ES-I3 (cell line): ENCODE measurements at regions not wholly inside any gene's neighbourhood (a gene's known extent, or its start where the extent isn't known, plus 50 kb on each side); places are given as distances from the start of the nearest gene placed in this dataset.
"Not testable (repeated sequence)": the region's sequence is repeated elsewhere in the genome, so short reads cannot be mapped to it uniquely, and the experiment has no call there.

Experiments
- H3K36me3 ChIP-seq: 2 replicates; pipeline ENCODE4 v1.6.1; 2013; ENCODE audit warnings: mild to moderate bottlenecking, low read length, control low read depth, moderate library complexity; ENCODE audit not compliant: insufficient read depth
- H3K4me1 ChIP-seq: 2 replicates; pipeline ENCODE4 v1.6.1; 2013; ENCODE audit warnings: mild to moderate bottlenecking, control low read depth, low read length; ENCODE audit not compliant: insufficient read depth
- H3K9ac ChIP-seq: 2 replicates; pipeline ENCODE4 v1.6.1; 2013; ENCODE audit warnings: low read depth, mild to moderate bottlenecking, low read length, moderate library complexity
- H3K9me3 ChIP-seq: 2 replicates; pipeline ENCODE4 v1.6.1; 2013; ENCODE audit warnings: mild to moderate bottlenecking, low read length, moderate library complexity; ENCODE audit not compliant: control insufficient read depth, insufficient read depth

DNA sequence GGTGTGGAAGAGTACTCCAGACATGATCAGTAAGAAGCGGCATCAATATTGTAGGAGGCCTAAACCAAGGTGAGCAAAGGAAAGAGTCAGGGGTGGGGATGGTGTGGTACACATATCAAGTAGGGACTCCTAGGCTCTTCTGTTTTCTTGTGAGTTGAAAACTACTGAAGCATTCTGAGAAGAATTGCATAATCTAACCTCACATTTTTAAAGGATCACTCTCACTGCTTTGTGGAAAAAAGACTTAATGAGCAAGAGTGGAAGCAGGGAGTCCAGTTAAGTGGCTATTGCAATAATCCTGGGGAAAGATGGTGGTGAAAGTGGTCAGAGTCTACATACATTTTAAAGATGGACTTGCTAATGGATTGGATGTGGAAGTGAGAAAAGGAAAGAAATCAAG lies 899.5 kb upstream of the FAM98A start:
- H3K9ac ChIP-seq: no peak overlapping the region
- no peaks in the 10 kb centered on the region for H3K4me1 ChIP-seq
- no peaks in the 10 kb centered on the region; the same call in 1 of the 2 replicates for H3K9me3 ChIP-seq
- no peaks in the 10 kb centered on the region for H3K36me3 ChIP-seq

DNA sequence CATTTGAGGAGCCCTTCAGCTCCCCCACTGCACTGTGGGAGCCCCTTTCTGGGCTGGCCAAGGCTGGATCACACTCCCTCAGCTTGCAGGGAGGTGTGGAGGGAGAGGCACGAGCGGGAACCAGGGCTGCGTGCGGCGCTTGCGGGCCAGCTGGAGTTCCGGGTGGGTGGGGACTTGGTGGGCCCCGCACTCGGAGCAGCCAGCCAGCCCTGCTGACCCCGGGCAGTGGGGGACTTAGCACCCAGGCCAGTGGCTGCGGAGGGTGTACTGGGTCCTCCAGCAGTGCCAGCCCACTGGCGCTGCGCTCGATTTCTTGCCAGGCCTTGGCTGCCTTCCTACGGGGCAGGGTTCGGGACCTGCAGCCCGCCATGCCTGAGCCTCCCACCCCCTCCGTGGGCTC lies 895.1 kb upstream of the FAM98A start:
- not testable (repeated sequence) for H3K36me3 ChIP-seq

DNA sequence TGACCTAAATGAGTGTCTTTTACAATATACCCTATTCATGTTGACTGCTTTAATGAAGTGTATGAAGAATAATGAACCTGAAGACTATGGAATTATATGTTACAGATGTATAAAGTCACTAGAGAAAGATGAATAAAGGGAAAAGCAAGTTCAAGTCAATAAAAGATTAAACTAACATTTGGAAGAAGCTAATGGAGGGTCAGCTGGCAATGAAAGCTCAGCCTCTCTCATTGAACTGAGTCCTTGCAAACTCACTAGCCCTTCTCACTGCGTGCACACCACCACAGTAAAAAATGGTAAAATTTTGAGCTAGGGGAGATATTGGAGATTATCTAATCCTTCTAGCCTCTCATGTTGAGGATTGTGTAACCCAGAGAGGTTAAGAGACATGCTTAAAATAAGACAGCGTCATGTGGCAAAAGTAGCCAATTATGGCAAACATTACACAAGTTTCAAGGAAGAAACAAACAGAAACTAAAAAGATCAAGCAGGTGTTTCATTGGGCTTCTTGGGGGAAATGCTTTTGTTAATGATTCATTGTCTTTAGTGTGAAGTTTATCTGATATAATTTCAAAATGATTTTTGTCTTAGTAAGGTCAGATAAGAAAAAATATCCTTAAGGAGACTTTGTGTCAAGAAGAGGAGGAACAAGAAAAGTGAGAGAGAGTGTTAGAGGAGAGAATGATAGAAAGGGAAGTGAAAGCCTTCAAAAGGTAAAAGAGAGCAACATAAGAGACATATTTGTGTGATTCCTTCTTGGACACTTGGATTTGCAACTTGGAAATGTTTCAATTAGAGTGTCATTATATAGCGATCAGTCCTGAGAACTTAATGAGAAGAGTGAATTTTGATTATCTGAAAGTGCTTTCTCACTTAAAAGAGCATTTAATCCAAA lies 893.7 kb upstream of the FAM98A start:
- H3K9ac ChIP-seq: no peak overlapping the region
- H3K36me3 ChIP-seq: no peaks in the 10 kb centered on the region
- no peaks in the 10 kb centered on the region; the same call in 1 of the 2 replicates for H3K9me3 ChIP-seq

More for the DNA sequence above, 895.1 kb upstream of the FAM98A start:
- not testable (repeated sequence) for H3K9me3 ChIP-seq, H3K9ac ChIP-seq, H3K4me1 ChIP-seq

DNA sequence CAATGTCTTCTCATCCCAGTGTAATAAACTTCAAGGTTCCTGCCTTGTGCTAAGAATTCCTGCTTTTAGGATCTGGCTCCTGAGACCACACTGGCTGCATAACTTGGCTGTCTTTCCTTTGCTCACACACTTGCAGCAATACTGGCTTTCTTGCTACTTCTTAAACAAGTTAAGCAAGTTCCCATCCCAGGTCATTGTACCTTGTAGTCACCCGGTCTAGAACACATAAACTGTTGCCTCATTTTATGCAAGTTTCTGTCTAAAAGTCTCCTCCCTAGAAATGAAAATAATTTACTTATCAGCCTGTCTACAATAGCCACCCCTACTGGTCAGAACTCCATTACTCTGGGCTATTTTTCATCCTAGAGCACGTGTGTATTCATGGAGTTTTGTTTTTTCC lies 887.9 kb upstream of the FAM98A start:
- Histone ChIP-seq H3K36me3 (no peaks in the 10 kb centered on the region), H3K9me3 (no peaks in the 10 kb centered on the region), H3K9ac (no peak overlapping the region), H3K4me1 (no peaks in the 10 kb centered on the region)

More for the DNA sequence above, 893.7 kb upstream of the FAM98A start:
- H3K4me1 ChIP-seq: no peaks in the 10 kb centered on the region

DNA sequence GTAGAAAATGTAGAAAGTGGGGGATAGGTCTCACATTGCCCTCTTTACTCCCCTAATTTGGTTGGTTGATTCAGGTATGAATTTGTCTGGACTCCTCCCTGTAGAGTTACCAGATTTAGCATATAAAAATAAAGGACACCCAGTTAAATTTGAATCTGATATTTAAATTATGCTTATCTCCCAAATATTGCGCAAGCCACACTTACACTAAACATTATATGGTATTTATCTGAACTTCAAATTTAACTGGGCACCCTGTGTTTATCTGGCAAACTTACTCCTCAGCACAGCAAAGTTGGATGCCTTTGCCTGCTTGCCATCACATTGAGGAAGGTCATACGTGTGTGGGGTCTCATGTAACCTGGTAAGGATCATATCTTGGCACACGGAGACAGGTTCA lies 882.4 kb upstream of the FAM98A start:
- no peak overlapping the region for H3K9ac ChIP-seq
- H3K9me3 ChIP-seq: no peaks in the 10 kb centered on the region
- no peaks in the 10 kb centered on the region for H3K36me3 ChIP-seq
- H3K4me1 ChIP-seq: no peaks in the 10 kb centered on the region

DNA sequence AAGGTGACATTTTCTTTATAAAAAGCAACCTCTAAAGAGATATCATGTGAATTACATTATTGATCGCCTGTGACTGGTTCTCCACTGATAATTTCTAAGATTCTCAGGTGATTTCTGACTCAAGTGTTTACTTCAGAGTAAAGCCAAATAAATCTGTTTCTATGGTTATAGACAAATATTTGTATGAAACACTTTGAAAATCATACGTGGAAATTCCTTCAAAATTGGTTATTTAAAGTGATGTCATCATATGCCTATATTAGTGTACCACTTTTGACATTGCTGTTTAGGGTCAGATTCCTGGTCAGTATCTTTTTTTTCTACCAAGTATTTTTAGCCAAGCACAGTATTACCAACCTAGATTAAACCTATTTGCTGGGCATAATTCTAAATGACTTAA lies 881.3 kb upstream of the FAM98A start:
- no peaks in the 10 kb centered on the region for H3K4me1 ChIP-seq
- no peaks in the 10 kb centered on the region for H3K36me3 ChIP-seq
- no peaks in the 10 kb centered on the region for H3K9me3 ChIP-seq
- no peak overlapping the region for H3K9ac ChIP-seq

DNA sequence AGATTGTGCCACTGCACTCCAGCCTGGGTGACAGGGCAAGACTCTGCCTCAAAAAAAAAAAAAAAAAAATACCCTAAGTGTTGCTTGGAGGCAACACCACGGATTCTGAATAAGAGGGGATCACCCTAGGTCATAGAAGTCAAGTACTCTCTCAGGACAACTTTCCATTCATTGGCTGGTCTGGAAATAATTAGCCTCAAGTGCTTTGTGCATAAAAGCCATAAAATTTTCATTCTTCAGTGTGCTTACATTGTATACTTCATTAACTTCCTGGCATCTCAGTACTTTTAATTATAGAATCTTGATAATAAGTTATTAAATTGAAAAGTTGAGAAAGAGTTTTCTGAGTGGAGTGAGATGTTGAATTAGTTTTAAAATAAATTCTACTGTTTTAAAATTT lies 876.1 kb upstream of the FAM98A start:
- Histone ChIP-seq H3K9ac (no peak overlapping the region), H3K4me1 (no peaks in the 10 kb centered on the region), H3K9me3 (no peaks in the 10 kb centered on the region), H3K36me3 (no peaks in the 10 kb centered on the region)

DNA sequence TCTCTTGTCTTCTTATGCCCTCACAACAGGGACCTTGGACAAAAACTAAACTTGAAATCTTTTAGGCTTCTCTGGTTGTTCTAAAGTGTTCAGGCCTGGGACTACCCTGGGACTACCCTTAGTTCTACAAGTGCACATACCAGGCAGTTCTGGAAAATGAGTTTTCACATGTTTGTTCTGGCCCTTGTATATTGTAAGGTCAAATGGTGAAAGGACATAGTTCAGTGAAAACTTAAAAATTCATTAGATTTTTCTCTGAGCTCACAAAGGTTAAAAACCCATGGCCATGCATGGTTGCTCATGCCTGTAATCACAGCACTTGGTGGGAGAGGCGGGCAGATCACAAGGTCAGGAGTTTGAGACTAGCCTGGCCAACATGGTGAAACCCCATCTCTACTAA lies 875.5 kb upstream of the FAM98A start:
- H3K4me1 ChIP-seq: no peaks in the 10 kb centered on the region
- no peaks in the 10 kb centered on the region for H3K9me3 ChIP-seq
- H3K9ac ChIP-seq: no peak overlapping the region
- no peaks in the 10 kb centered on the region for H3K36me3 ChIP-seq

DNA sequence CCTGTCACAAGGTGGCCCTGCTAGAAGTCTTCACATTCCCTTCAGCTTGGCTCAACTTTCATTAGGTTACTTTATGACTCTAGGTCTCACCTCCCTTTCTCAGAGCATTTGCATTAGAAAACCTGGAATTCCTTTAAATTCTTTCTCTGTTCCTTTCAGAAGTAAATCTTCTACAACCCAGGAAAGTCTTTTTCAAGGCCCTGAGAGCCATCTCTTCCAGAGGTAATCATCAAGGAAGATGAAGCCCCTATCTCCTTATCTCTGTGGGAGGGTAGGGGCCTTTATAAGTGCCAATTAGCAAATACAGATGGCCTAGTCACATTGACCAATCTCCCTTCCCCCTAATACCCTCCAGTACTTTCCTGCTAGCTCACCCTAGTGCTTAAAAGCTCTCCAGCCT lies 848.0 kb upstream of the FAM98A start:
- peaks cover 19% of the 10 kb centered on the region for H3K4me1 ChIP-seq
- H3K9ac ChIP-seq: no peak overlapping the region
- H3K36me3 ChIP-seq: no peaks in the 10 kb centered on the region
- peaks cover 8% of the 10 kb centered on the region; the same call in 1 of the 2 replicates for H3K9me3 ChIP-seq

DNA sequence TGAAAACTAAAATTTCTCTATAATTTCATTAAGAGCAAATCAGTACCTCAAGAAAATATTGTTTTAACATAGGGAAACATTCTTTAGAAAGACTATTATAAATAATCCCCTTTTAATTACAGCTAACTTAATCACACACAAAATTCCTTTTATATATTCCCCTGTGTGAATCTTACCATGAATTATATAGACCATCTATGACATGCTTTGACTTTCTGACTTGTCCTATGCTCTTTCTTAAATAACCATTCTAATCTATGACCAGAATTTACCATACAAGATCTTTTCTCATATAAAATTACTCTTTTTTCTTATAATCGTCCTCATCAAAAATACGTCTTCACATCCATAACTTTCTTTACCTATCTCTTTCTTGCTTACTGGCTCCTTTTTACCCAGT lies 824.2 kb upstream of the FAM98A start:
- H3K4me1 ChIP-seq: no peaks in the 10 kb centered on the region
- no peaks in the 10 kb centered on the region for H3K36me3 ChIP-seq
- H3K9ac ChIP-seq: no peak overlapping the region
- peaks cover 27% of the 10 kb centered on the region for H3K9me3 ChIP-seq

DNA sequence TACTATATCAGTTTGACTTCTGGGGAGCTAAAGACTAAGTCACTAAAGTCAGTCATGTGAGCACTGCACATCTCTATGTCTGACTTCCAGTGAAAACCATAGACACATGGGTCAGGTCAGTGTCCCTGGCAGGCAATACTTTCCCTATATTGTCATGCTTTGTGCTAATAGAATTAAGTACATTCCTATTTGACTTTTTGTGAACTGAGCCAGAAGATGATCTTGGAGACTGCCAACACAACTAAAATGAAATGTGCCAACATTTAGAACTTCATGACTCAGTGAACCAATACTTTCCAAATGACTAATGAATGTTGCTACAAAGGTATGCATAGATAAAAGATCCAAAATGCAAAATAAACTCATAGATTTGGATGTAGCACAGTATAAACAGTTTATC lies 820.8 kb upstream of the FAM98A start:
- Histone ChIP-seq H3K9ac (no peak overlapping the region), H3K9me3 (peaks cover 21% of the 10 kb centered on the region), H3K4me1 (no peaks in the 10 kb centered on the region), H3K36me3 (no peaks in the 10 kb centered on the region)

DNA sequence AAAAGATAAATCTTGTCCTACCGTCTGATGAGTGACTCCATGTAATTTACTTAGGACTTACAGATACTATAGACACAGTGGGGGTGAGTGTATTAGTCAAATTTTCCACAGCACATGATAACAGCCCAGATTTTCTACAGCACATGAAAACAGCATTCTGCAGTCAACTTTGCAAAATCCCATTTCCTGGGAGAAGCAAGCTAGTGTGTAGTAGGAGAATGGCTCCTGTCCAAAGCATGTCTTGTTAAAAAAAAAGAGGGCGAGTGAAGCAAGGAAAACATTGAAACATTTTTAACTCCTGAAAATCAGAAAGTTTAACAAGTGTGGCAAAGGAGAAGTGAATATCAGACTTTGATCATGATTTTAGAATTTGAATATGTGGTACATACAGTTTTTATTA lies 817.8 kb upstream of the FAM98A start:
- Histone ChIP-seq H3K36me3 (no peaks in the 10 kb centered on the region), H3K9me3 (peaks cover 7% of the 10 kb centered on the region), H3K9ac (no peak overlapping the region), H3K4me1 (no peaks in the 10 kb centered on the region)

DNA sequence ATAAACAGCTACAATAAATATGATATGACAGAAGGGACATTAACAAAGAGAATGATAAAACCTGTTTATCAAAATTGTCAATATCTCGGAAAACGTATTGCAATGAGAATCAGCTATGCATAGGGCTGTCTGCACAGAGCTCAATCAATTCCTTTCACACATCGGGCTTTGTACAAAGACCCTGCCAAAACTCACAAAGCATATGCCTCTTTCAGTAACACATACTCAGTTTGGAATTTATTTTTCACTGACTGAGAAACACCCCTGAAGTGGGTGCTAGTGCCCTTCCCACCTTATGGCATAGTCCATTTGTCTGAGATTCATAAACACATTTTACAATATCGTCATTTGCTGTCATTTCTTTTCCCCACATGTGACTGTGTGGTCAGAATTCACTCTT lies 815.8 kb upstream of the FAM98A start:
- Histone ChIP-seq H3K36me3 (no peaks in the 10 kb centered on the region), H3K4me1 (no peaks in the 10 kb centered on the region), H3K9ac (no peak overlapping the region), H3K9me3 (no peaks in the 10 kb centered on the region)

DNA sequence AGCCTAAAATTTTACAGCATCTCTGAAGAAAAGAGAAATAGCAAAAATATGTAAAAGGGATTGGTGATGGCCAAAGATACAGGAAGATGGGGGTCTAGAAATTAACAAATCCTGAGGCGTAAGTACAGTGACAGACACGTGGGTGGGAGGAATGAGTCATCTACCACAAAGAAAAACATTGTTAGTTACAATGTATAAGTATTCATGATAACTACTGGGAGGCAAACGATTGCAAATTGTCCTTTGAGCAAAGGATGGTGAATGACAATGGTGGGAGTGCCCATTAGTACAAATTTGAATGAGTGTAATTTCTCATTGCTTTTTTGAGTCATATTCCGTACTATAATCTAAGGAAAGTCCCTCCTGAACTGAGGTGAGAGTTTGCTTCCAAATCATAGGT lies 809.0 kb upstream of the FAM98A start:
- peaks cover 4% of the 10 kb centered on the region; the same call in 1 of the 2 replicates for H3K4me1 ChIP-seq
- no peaks in the 10 kb centered on the region for H3K36me3 ChIP-seq
- H3K9ac ChIP-seq: no peak overlapping the region
- no peaks in the 10 kb centered on the region for H3K9me3 ChIP-seq

DNA sequence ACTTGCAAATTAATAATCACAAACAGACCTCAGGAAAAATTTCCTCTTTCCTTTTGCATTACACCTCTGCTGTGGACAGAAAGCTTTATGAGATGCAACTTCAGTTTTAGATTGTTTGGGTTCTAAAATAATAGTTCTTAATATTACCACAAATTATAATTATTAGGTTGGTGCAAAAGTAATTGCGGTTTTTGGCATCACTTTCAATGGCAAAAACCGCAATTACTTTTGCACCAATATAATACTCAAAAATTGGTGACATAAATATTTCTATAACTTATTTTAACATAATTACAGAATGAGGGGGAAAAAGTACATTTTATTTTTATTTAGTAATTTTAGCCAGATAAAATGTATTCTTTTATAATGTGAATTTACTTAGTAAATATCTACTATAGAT lies 804.4 kb upstream of the FAM98A start:
- no peaks in the 10 kb centered on the region for H3K36me3 ChIP-seq
- no peaks in the 10 kb centered on the region for H3K9me3 ChIP-seq
- H3K4me1 ChIP-seq: no peaks in the 10 kb centered on the region; the same call in 1 of the 2 replicates
- H3K9ac ChIP-seq: no peak overlapping the region
